ENCODE measurements at regions not wholly inside any gene's neighbourhood (a gene's known extent, or its start where the extent isn't known, plus 50 kb on each side); places are given as distances from the start of the nearest gene placed in this dataset.

GRCh38 chr16:48956620-48957019, 325.0 kb downstream of the CBLN1 start:
- no peak for TF ChIP-seq EZH2 (IDR thresholded peaks at IDR 0.05)
- no peak for TF ChIP-seq POLR2A (IDR thresholded peaks at IDR 0.05; ENCODE audit: borderline replicate concordance, extremely low read depth, insufficient read depth, insufficient read length)
- TF ChIP-seq EZH2phosphoT487 (IDR thresholded peaks at IDR 0.05; ENCODE audit: borderline replicate concordance), result no peak
- TF ChIP-seq, protein P1, sequence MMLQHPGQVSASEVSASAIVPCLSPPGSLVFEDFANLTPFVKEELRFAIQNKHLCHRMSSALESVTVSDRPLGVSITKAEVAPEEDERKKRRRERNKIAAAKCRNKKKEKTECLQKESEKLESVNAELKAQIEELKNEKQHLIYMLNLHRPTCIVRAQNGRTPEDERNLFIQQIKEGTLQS (IDR thresholded peaks at IDR 0.05), result no peak
- TF ChIP-seq, protein P2, sequence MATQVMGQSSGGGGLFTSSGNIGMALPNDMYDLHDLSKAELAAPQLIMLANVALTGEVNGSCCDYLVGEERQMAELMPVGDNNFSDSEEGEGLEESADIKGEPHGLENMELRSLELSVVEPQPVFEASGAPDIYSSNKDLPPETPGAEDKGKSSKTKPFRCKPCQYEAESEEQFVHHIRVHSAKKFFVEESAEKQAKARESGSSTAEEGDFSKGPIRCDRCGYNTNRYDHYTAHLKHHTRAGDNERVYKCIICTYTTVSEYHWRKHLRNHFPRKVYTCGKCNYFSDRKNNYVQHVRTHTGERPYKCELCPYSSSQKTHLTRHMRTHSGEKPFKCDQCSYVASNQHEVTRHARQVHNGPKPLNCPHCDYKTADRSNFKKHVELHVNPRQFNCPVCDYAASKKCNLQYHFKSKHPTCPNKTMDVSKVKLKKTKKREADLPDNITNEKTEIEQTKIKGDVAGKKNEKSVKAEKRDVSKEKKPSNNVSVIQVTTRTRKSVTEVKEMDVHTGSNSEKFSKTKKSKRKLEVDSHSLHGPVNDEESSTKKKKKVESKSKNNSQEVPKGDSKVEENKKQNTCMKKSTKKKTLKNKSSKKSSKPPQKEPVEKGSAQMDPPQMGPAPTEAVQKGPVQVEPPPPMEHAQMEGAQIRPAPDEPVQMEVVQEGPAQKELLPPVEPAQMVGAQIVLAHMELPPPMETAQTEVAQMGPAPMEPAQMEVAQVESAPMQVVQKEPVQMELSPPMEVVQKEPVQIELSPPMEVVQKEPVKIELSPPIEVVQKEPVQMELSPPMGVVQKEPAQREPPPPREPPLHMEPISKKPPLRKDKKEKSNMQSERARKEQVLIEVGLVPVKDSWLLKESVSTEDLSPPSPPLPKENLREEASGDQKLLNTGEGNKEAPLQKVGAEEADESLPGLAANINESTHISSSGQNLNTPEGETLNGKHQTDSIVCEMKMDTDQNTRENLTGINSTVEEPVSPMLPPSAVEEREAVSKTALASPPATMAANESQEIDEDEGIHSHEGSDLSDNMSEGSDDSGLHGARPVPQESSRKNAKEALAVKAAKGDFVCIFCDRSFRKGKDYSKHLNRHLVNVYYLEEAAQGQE (IDR thresholded peaks at IDR 0.05; ENCODE audit: low read depth), result no peak
- no peak for TF ChIP-seq CTCF (IDR thresholded peaks at IDR 0.05 in 2 of 3, conservative IDR thresholded peaks at IDR 0.05 in 1 of 3; ENCODE audit: borderline replicate concordance in 1 of 3, insufficient read depth in 1 of 3, low read depth in 2 of 3, low read length in 2 of 3)
- TF ChIP-seq CEBPB (IDR thresholded peaks at IDR 0.05; ENCODE audit: low read depth), result no peak
- TF ChIP-seq POLR2AphosphoS5 (IDR thresholded peaks at IDR 0.05; ENCODE audit: low read depth, low read length), result no peak
- TF ChIP-seq, protein P3, sequence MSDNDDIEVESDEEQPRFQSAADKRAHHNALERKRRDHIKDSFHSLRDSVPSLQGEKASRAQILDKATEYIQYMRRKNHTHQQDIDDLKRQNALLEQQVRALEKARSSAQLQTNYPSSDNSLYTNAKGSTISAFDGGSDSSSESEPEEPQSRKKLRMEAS (IDR thresholded peaks at IDR 0.05), result no peak
